ENCODE measurements at regions not wholly inside any gene's neighbourhood (a gene's known extent, or its start where the extent isn't known, plus 50 kb on each side); places are given as distances from the start of the nearest gene placed in this dataset.

- no peak for DNase-seq
Observed at GRCh38 chr4:115883231-115883630, 769.8 kb upstream of the NDST4 start.

- DNase-seq, result no peak
Observed at GRCh38 chr4:115873048-115873447, 759.6 kb upstream of the NDST4 start.

- no peak for DNase-seq
Observed at GRCh38 chr4:115871596-115871995, 758.2 kb upstream of the NDST4 start.

- DNase-seq, result no peak
Observed at GRCh38 chr4:115866364-115866896, 753.0 kb upstream of the NDST4 start.

GRCh38 chr4:115865736-115866135 lies 752.3 kb upstream of the NDST4 start:
- no peak for DNase-seq

GRCh38 chr4:115852767-115853091 lies 739.3 kb upstream of the NDST4 start:
- DNase-seq, result no peak

GRCh38 chr4:115851918-115852766 lies 738.7 kb upstream of the NDST4 start:
- DNase-seq, result no peak

- no peak for DNase-seq
Observed at GRCh38 chr4:115850799-115851509, 737.5 kb upstream of the NDST4 start.

- DNase-seq, result no peak
Observed at GRCh38 chr4:115844180-115844579, 730.8 kb upstream of the NDST4 start.

GRCh38 chr4:115841871-115842270 lies 728.5 kb upstream of the NDST4 start:
- no peak for DNase-seq

- DNase-seq, result no peak
Observed at GRCh38 chr4:115834441-115834840, 721.0 kb upstream of the NDST4 start.

GRCh38 chr4:115824630-115825029 lies 711.2 kb upstream of the NDST4 start:
- no peak for DNase-seq

GRCh38 chr4:115803825-115804224 lies 690.4 kb upstream of the NDST4 start:
- no peak for DNase-seq

- no peak for DNase-seq
Observed at GRCh38 chr4:115790812-115791211, 677.4 kb upstream of the NDST4 start.

- no peak for DNase-seq
Observed at GRCh38 chr4:115781528-115782146, 668.2 kb upstream of the NDST4 start.

- no peak for DNase-seq
Observed at GRCh38 chr4:115780835-115781234, 667.4 kb upstream of the NDST4 start.

GRCh38 chr4:115780268-115780667 lies 666.8 kb upstream of the NDST4 start:
- no peak for DNase-seq

- no peak for DNase-seq
Observed at GRCh38 chr4:115770046-115770543, 656.7 kb upstream of the NDST4 start.

GRCh38 chr4:115769396-115769795 lies 656.0 kb upstream of the NDST4 start:
- DNase-seq, result no peak

- no peak for DNase-seq
Observed at GRCh38 chr4:115763051-115763450, 649.6 kb upstream of the NDST4 start.

GRCh38 chr4:115759231-115759630 lies 645.8 kb upstream of the NDST4 start:
- DNase-seq, result no peak

- DNase-seq, result no peak
Observed at GRCh38 chr4:115749404-115749803, 636.0 kb upstream of the NDST4 start.

- DNase-seq, result no peak
Observed at GRCh38 chr4:115740806-115741205, 627.4 kb upstream of the NDST4 start.

Measured in amniotic stem cell (primary cell).